HFF-Myc (cell line): ENCODE measurements at regions not wholly inside any gene's neighbourhood (a gene's known extent, or its start where the extent isn't known, plus 50 kb on each side); places are given as distances from the start of the nearest gene placed in this dataset.
A peak's percentile ranks its signal among the peaks of the same experiment; 100 is the strongest.

Experiments
- DNase-seq: peaks from one replicate; pipeline ENCODE4 v3.0.0-alpha.2; 2011; ENCODE audit warnings: low read depth; ENCODE audit errors: extremely low read depth
- H3K4me3 ChIP-seq: replicated peaks from 2 replicates; pipeline ENCODE4 v1.5.1; 2011; ENCODE audit warnings: low read depth, mild to moderate bottlenecking, control low read depth, low read length
- CTCF ChIP-seq: IDR thresholded peaks from 2 replicates; pipeline ENCODE4 v1.5.1; 2012; ENCODE audit warnings: mild to moderate bottlenecking, low read depth, low read length, control low read depth; ENCODE audit errors: missing control alignments

- no peak for DNase-seq
- no peak for TF ChIP-seq CTCF
- no peak overlapping the region for H3K4me3 ChIP-seq
Observed at GRCh38 chr6:1117530-1118286, 194.2 kb upstream of the FOXQ1 start.

- no peak for DNase-seq
- no peak overlapping the region for H3K4me3 ChIP-seq
- TF ChIP-seq CTCF: no peak
Observed at GRCh38 chr6:1116149-1116548, 195.7 kb upstream of the FOXQ1 start.

GRCh38 chr6:1113916-1114540, 197.9 kb upstream of the FOXQ1 start:
- no peak overlapping the region for H3K4me3 ChIP-seq
- no peak for DNase-seq

GRCh38 chr6:1111361-1111760, 200.5 kb upstream of the FOXQ1 start:
- no peak overlapping the region for H3K4me3 ChIP-seq
- DNase-seq: no peak
- TF ChIP-seq CTCF: no peak

More at GRCh38 chr6:1113916-1114540, 197.9 kb upstream of the FOXQ1 start:
- no peak for TF ChIP-seq CTCF

- TF ChIP-seq CTCF: no peak
- H3K4me3 ChIP-seq: no peak overlapping the region
- no peak for DNase-seq
Observed at GRCh38 chr6:1110941-1111349, 201.0 kb upstream of the FOXQ1 start.

- no peak overlapping the region for H3K4me3 ChIP-seq
- TF ChIP-seq CTCF: peak; percentile 13
- DNase-seq: no peak
Observed at GRCh38 chr6:1110164-1110563, 201.7 kb upstream of the FOXQ1 start.

GRCh38 chr6:1109134-1109533, 202.8 kb upstream of the FOXQ1 start:
- H3K4me3 ChIP-seq: no peak overlapping the region
- no peak for TF ChIP-seq CTCF
- no peak for DNase-seq
